HG03439 (cell line): ENCODE measurements at regions not wholly inside any gene's neighbourhood (a gene's known extent, or its start where the extent isn't known, plus 50 kb on each side); places are given as distances from the start of the nearest gene placed in this dataset.

Source experiments
- ATAC-seq: cut with Tn5 transposase; IDR thresholded peaks from one replicate; pipeline ENCODE4 v1.9.1; 2021; ENCODE audit warnings: mild to moderate bottlenecking, moderate library complexity; ENCODE audit not compliant: unreplicated experiment

GRCh38 chr9:38232895-38233294 lies 159.6 kb upstream of the ALDH1B1 start:
- ATAC-seq = no peak

- no peak for ATAC-seq
Measured at GRCh38 chr9:38229504-38230155, 160.6 kb upstream of the SHB start.

GRCh38 chr9:38229104-38229500 lies 160.1 kb upstream of the SHB start:
- ATAC-seq = no peak

GRCh38 chr9:38228331-38229103 lies 159.5 kb upstream of the SHB start:
- no peak for ATAC-seq

GRCh38 chr9:38227656-38228055 lies 158.6 kb upstream of the SHB start:
- ATAC-seq = no peak

GRCh38 chr9:38227061-38227540 lies 158.1 kb upstream of the SHB start:
- ATAC-seq = no peak

GRCh38 chr9:38226491-38226951 lies 157.5 kb upstream of the SHB start:
- no peak for ATAC-seq

GRCh38 chr9:38224941-38225340 lies 155.9 kb upstream of the SHB start:
- no peak for ATAC-seq

GRCh38 chr9:38216572-38216971 lies 147.5 kb upstream of the SHB start:
- ATAC-seq = no peak

- no peak for ATAC-seq
Measured at GRCh38 chr9:38215465-38215864, 146.4 kb upstream of the SHB start.

GRCh38 chr9:38214432-38214831 lies 145.4 kb upstream of the SHB start:
- ATAC-seq = no peak

- ATAC-seq = no peak
Measured at GRCh38 chr9:38213631-38214299, 144.7 kb upstream of the SHB start.

GRCh38 chr9:38212016-38212415 lies 143.0 kb upstream of the SHB start:
- no peak for ATAC-seq

GRCh38 chr9:38211002-38211401 lies 142.0 kb upstream of the SHB start:
- ATAC-seq = no peak

- ATAC-seq = no peak
Measured at GRCh38 chr9:38208206-38208901, 139.3 kb upstream of the SHB start.

- no peak for ATAC-seq
Measured at GRCh38 chr9:38207247-38207778, 138.3 kb upstream of the SHB start.

- ATAC-seq = no peak
Measured at GRCh38 chr9:38205279-38205678, 136.3 kb upstream of the SHB start.

- no peak for ATAC-seq
Measured at GRCh38 chr9:38202336-38202938, 133.4 kb upstream of the SHB start.

- no peak for ATAC-seq
Measured at GRCh38 chr9:38201844-38202243, 132.8 kb upstream of the SHB start.

- ATAC-seq = no peak
Measured at GRCh38 chr9:38200431-38200830, 131.4 kb upstream of the SHB start.
